ENCODE measurements at regions not wholly inside any gene's neighbourhood (a gene's known extent, or its start where the extent isn't known, plus 50 kb on each side); places are given as distances from the start of the nearest gene placed in this dataset.

- TF ChIP-seq, protein P1, sequence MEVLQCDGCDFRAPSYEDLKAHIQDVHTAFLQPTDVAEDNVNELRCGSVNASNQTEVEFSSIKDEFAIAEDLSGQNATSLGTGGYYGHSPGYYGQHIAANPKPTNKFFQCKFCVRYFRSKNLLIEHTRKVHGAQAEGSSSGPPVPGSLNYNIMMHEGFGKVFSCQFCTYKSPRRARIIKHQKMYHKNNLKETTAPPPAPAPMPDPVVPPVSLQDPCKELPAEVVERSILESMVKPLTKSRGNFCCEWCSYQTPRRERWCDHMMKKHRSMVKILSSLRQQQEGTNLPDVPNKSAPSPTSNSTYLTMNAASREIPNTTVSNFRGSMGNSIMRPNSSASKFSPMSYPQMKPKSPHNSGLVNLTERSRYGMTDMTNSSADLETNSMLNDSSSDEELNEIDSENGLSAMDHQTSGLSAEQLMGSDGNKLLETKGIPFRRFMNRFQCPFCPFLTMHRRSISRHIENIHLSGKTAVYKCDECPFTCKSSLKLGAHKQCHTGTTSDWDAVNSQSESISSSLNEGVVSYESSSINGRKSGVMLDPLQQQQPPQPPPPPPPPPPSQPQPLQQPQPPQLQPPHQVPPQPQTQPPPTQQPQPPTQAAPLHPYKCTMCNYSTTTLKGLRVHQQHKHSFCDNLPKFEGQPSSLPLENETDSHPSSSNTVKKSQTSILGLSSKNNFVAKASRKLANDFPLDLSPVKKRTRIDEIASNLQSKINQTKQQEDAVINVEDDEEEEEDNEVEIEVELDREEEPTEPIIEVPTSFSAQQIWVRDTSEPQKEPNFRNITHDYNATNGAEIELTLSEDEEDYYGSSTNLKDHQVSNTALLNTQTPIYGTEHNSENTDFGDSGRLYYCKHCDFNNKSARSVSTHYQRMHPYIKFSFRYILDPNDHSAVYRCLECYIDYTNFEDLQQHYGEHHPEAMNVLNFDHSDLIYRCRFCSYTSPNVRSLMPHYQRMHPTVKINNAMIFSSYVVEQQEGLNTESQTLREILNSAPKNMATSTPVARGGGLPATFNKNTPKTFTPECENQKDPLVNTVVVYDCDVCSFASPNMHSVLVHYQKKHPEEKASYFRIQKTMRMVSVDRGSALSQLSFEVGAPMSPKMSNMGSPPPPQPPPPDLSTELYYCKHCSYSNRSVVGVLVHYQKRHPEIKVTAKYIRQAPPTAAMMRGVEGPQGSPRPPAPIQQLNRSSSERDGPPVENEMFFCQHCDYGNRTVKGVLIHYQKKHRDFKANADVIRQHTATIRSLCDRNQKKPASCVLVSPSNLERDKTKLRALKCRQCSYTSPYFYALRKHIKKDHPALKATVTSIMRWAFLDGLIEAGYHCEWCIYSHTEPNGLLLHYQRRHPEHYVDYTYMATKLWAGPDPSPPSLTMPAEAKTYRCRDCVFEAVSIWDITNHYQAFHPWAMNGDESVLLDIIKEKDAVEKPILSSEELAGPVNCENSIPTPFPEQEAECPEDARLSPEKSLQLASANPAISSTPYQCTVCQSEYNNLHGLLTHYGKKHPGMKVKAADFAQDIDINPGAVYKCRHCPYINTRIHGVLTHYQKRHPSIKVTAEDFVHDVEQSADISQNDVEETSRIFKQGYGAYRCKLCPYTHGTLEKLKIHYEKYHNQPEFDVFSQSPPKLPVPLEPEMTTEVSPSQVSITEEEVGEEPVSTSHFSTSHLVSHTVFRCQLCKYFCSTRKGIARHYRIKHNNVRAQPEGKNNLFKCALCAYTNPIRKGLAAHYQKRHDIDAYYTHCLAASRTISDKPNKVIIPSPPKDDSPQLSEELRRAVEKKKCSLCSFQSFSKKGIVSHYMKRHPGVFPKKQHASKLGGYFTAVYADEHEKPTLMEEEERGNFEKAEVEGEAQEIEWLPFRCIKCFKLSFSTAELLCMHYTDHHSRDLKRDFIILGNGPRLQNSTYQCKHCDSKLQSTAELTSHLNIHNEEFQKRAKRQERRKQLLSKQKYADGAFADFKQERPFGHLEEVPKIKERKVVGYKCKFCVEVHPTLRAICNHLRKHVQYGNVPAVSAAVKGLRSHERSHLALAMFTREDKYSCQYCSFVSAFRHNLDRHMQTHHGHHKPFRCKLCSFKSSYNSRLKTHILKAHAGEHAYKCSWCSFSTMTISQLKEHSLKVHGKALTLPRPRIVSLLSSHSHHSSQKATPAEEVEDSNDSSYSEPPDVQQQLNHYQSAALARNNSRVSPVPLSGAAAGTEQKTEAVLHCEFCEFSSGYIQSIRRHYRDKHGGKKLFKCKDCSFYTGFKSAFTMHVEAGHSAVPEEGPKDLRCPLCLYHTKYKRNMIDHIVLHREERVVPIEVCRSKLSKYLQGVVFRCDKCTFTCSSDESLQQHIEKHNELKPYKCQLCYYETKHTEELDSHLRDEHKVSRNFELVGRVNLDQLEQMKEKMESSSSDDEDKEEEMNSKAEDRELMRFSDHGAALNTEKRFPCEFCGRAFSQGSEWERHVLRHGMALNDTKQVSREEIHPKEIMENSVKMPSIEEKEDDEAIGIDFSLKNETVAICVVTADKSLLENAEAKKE (CRISPR knock-in tag; IDR thresholded peaks at IDR 0.05), result no peak
- no peak for TF ChIP-seq EZH2 (IDR thresholded peaks at IDR 0.05; ENCODE audit: low read depth, unreplicated experiment)
- TF ChIP-seq EZH2phosphoT487 (IDR thresholded peaks at IDR 0.05; ENCODE audit: unreplicated experiment), result no peak
- TF ChIP-seq NANOG (IDR thresholded peaks at IDR 0.05; ENCODE audit: borderline replicate concordance), result no peak
- TF ChIP-seq STAT1 (IDR thresholded peaks at IDR 0.05; ENCODE audit: unreplicated experiment), result no peak
- no peak for TF ChIP-seq ZNF331 (CRISPR knock-in tag; IDR thresholded peaks at IDR 0.05; ENCODE audit: low read depth)
These were observed 159.1 kb downstream of the LTN1 start (continued) for GRCh38 chr21:28833609-28834008.

- H3F3A ChIP-seq (replicated peaks; ENCODE audit: low read depth), result no peaks in the 10 kb centered on the region
- Mint-ChIP-seq H3K36me3 (ENCODE audit: low read depth) (0 out of 3 replicates have a peak, but pooled peaks cover 3% of the 10 kb centered on the region), H3K4me1 (peaks cover 16% of the 10 kb centered on the region), H3K9me3 (no peaks in the 10 kb centered on the region), H3K4me3 (no peak overlapping the region), H3K27me3 (ENCODE audit: insufficient read depth, low read depth, poor library complexity) (no peaks in the 10 kb centered on the region), H3K27ac (no peak overlapping the region)
- H3K9me2 ChIP-seq (ENCODE audit: insufficient read depth), result peaks cover 16% of the 10 kb centered on the region
- H3K4me3 ChIP-seq, result no peak overlapping the region
- H3K79me2 ChIP-seq (replicated peaks; ENCODE audit: insufficient read depth), result no peaks in the 10 kb centered on the region
- no peak overlapping the region for H3K27ac ChIP-seq (ENCODE audit: low read depth)
- no peaks in the 10 kb centered on the region for H4K20me1 ChIP-seq (replicated peaks; ENCODE audit: insufficient read depth)
- no peak for ATAC-seq
- no peak overlapping the region for H2AFZ ChIP-seq
- H3K4me2 ChIP-seq, result no peak overlapping the region
- no peaks in the 10 kb centered on the region for H3K36me3 ChIP-seq (ENCODE audit: insufficient read depth)
- no peak for DNase-seq (ENCODE audit: low spot score)
- no peaks in the 10 kb centered on the region for H3K27me3 ChIP-seq (ENCODE audit: insufficient read depth)
- H3K4me1 ChIP-seq (ENCODE audit: insufficient read depth), result no peaks in the 10 kb centered on the region
- no peak for TF ChIP-seq JUNB (IDR thresholded peaks at IDR 0.05; ENCODE audit: unreplicated experiment)
- TF ChIP-seq REST (IDR thresholded peaks at IDR 0.05; ENCODE audit: unreplicated experiment), result no peak
- TF ChIP-seq CREB1 (CRISPR knock-in tag; IDR thresholded peaks at IDR 0.05; ENCODE audit: low read depth), result no peak
- no peak for TF ChIP-seq POLR2AphosphoS5 (IDR thresholded peaks at IDR 0.05; ENCODE audit: low read depth)
These were observed 159.5 kb downstream of the LTN1 start for GRCh38 chr21:28833182-28833581.

All from GM23338 (cell line).